ENCODE measurements at regions not wholly inside any gene's neighbourhood (a gene's known extent, or its start where the extent isn't known, plus 50 kb on each side); places are given as distances from the start of the nearest gene placed in this dataset.

- TF ChIP-seq, protein P1, sequence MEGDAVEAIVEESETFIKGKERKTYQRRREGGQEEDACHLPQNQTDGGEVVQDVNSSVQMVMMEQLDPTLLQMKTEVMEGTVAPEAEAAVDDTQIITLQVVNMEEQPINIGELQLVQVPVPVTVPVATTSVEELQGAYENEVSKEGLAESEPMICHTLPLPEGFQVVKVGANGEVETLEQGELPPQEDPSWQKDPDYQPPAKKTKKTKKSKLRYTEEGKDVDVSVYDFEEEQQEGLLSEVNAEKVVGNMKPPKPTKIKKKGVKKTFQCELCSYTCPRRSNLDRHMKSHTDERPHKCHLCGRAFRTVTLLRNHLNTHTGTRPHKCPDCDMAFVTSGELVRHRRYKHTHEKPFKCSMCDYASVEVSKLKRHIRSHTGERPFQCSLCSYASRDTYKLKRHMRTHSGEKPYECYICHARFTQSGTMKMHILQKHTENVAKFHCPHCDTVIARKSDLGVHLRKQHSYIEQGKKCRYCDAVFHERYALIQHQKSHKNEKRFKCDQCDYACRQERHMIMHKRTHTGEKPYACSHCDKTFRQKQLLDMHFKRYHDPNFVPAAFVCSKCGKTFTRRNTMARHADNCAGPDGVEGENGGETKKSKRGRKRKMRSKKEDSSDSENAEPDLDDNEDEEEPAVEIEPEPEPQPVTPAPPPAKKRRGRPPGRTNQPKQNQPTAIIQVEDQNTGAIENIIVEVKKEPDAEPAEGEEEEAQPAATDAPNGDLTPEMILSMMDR (IDR thresholded peaks at IDR 0.05), result no peak
- no peak for TF ChIP-seq POLR2A (IDR thresholded peaks at IDR 0.05)
These were observed 277.4 kb downstream of the NPIPA8 start for GRCh38 chr16:18059089-18059488.
